ENCODE measurements at regions not wholly inside any gene's neighbourhood (a gene's known extent, or its start where the extent isn't known, plus 50 kb on each side); places are given as distances from the start of the nearest gene placed in this dataset.

DNA sequence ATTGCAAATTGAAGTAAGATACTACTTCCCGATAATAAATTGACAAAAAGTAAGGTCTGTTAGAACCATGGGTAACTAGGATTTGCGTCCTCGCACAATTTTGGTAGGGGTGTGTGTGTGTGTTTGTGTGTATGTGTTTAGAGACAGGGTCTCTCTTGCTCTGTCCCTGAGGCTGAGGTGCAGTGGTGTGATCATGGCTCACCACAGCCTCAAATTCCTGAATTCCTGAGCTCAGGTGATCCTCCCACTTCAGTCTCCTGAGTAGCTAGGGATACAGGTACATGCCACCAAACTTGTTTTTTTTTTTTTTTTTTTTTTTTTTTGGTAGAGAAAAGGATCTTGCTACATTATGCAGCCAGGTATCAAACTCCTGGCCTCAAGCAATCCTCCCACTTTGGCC, 209.2 kb upstream of the ESRRG start:
- H3K36me3 ChIP-seq (ENCODE audit: control insufficient read depth in 2 of 2, insufficient read depth in 2 of 2, low read length in 1 of 2): no peaks in the 10 kb centered on the region
- FAIRE-seq: no peak
- H2AFZ ChIP-seq (ENCODE audit: control insufficient read depth, low read depth, low read length): no peak overlapping the region
- SMC1A ChIA-PET (ENCODE audit: uncharacterized antibody, unreplicated experiment): no interaction called here
- H3K9ac ChIP-seq (ENCODE audit: control insufficient read depth, insufficient read depth, low read length): no peak overlapping the region
- intact Hi-C loops (cut with micrococcal nuclease; ENCODE audit: unreplicated experiment): no loop called here
- POLR2A ChIA-PET: no interaction called here
- no peak for ATAC-seq
- no peaks in the 10 kb centered on the region for H4K20me1 ChIP-seq (ENCODE audit: control insufficient read depth, insufficient read depth)
- WGBS (ENCODE audit: insufficient coverage, insufficient replicate concordance, low lambda C conversion rate, missing lambda C conversion rate): 80% methylated on average over 3 of the region's 3 CpGs
- no peak overlapping the region for H3K4me3 ChIP-seq
- H3K27ac ChIP-seq (ENCODE audit: control insufficient read depth, insufficient read depth): no peak overlapping the region
- DNase-seq (ENCODE audit: low read depth, low spot score): no peak
- no peaks in the 10 kb centered on the region for H3K79me2 ChIP-seq (ENCODE audit: control insufficient read depth, insufficient read depth, low read length)
- TF ChIP-seq DPF2 (IDR thresholded peaks at IDR 0.05) (no peak), SUZ12 (IDR thresholded peaks at IDR 0.05; ENCODE audit: unreplicated experiment) (no peak), FOXK2 (IDR thresholded peaks at IDR 0.05) (no peak), HDAC2 (IDR thresholded peaks at IDR 0.05) (no peak), HDGF (IDR thresholded peaks at IDR 0.05) (no peak), ZNF207 (IDR thresholded peaks at IDR 0.05; ENCODE audit: borderline replicate concordance) (no peak), JUNB (IDR thresholded peaks at IDR 0.05) (no peak), ZNF24 (IDR thresholded peaks at IDR 0.05) (no peak), BHLHE40 (IDR thresholded peaks at IDR 0.05; ENCODE audit: borderline replicate concordance in 1 of 2, low read depth in 2 of 2, low read length in 1 of 2) (no peak), EZH2 (IDR thresholded peaks at IDR 0.05; ENCODE audit: borderline replicate concordance, control insufficient read depth, low read depth, low read length) (no peak), ZNF274 (IDR thresholded peaks at IDR 0.05; ENCODE audit: insufficient read depth, insufficient read length) (no peak), NR2F1 (conservative IDR thresholded peaks at IDR 0.05) (no peak), HCFC1 (IDR thresholded peaks at IDR 0.05; ENCODE audit: low read length) (no peak)
- RAD21 ChIA-PET (ENCODE audit: unreplicated experiment): no interaction called here
- in situ Hi-C loops (cut with MboI): no loop called here
- 0 out of 4 replicates have a peak, but pooled peaks cover 0 to 2% of the 10 kb centered on the region in 2 experiments for H3K27me3 ChIP-seq (replicated peaks in 1 of 2; ENCODE audit: control insufficient read depth in 2 of 2, insufficient read depth in 2 of 2, low read length in 1 of 2)
- CTCF ChIA-PET: interaction anchor here (1.2 kb wide), 1 partner anchor 32 kb away, joined by 3 read pairs; no protein-coding TSS in a partner anchor
- no peaks in the 10 kb centered on the region for H3K4me1 ChIP-seq (ENCODE audit: control insufficient read depth, insufficient read depth, low read length)
- no peaks in the 10 kb centered on the region for H3K9me3 ChIP-seq (replicated peaks; ENCODE audit: control insufficient read depth, insufficient read depth, low read length)
- H3K4me2 ChIP-seq (ENCODE audit: control insufficient read depth, insufficient read depth): no peak overlapping the region
- BruUV-seq (replicated peaks): no TSS peak

Data from GM12878 (cell line).